ENCODE measurements at regions not wholly inside any gene's neighbourhood (a gene's known extent, or its start where the extent isn't known, plus 50 kb on each side); places are given as distances from the start of the nearest gene placed in this dataset.

- no peak for DNase-seq (ENCODE audit: low spot score in 2 of 2)
- no peaks in the 10 kb centered on the region for H3K9me3 ChIP-seq
- TF ChIP-seq, protein P1, sequence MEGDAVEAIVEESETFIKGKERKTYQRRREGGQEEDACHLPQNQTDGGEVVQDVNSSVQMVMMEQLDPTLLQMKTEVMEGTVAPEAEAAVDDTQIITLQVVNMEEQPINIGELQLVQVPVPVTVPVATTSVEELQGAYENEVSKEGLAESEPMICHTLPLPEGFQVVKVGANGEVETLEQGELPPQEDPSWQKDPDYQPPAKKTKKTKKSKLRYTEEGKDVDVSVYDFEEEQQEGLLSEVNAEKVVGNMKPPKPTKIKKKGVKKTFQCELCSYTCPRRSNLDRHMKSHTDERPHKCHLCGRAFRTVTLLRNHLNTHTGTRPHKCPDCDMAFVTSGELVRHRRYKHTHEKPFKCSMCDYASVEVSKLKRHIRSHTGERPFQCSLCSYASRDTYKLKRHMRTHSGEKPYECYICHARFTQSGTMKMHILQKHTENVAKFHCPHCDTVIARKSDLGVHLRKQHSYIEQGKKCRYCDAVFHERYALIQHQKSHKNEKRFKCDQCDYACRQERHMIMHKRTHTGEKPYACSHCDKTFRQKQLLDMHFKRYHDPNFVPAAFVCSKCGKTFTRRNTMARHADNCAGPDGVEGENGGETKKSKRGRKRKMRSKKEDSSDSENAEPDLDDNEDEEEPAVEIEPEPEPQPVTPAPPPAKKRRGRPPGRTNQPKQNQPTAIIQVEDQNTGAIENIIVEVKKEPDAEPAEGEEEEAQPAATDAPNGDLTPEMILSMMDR (IDR thresholded peaks at IDR 0.05): no peak
- TF ChIP-seq POLR2AphosphoS5 (IDR thresholded peaks at IDR 0.05) (no peak), POLR2A (IDR thresholded peaks at IDR 0.05) (no peak), EP300 (IDR thresholded peaks at IDR 0.05) (no peak)
- WGBS: 25% methylated on average over 3 of the region's 3 CpGs
- no peaks in the 10 kb centered on the region for H3K4me1 ChIP-seq
- no peak overlapping the region for H3K27ac ChIP-seq
- H3K4me3 ChIP-seq: no peak overlapping the region
- H3K27me3 ChIP-seq: no peaks in the 10 kb centered on the region
- H3K36me3 ChIP-seq: no peaks in the 10 kb centered on the region
These were observed 697.1 kb upstream of the SEL1L start for GRCh38 chr14:82230748-82231147.

GRCh38 chr14:82238649-82239048, 705.0 kb upstream of the SEL1L start:
- H3K27ac ChIP-seq: no peak overlapping the region
- 72% methylated on average over 2 of the region's 2 CpGs for WGBS
- no peaks in the 10 kb centered on the region for H3K36me3 ChIP-seq
- H3K4me1 ChIP-seq: no peaks in the 10 kb centered on the region
- no peak for DNase-seq (ENCODE audit: low spot score in 2 of 2)
- no peak overlapping the region for H3K4me3 ChIP-seq
- no peak for TF ChIP-seq POLR2A (IDR thresholded peaks at IDR 0.05)
- TF ChIP-seq, protein P1 (IDR thresholded peaks at IDR 0.05): no peak
- no peak for TF ChIP-seq POLR2AphosphoS5 (IDR thresholded peaks at IDR 0.05)
- TF ChIP-seq EP300 (IDR thresholded peaks at IDR 0.05): no peak
- no peaks in the 10 kb centered on the region for H3K27me3 ChIP-seq
- no peaks in the 10 kb centered on the region for H3K9me3 ChIP-seq

DNA sequence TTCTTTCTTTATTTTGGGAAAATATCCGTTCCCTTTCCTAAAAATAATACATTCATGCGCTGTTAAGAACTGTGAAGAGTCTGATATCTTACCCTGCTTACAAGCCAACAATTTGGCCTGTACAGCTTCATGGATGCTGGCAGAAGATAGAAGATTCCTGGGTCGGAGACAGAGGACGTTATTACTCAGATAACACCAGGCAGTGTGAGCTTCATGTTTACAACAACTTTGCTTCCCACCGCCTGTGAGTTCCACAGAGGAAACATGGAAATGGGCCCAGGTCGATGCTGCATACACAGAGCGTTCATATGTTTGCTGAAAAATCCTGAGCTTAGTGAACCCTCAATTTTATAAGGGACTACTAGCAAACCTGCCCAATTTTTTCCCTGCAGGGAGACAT, 705.6 kb upstream of the SEL1L start:
- TF ChIP-seq, protein P1 (IDR thresholded peaks at IDR 0.05): no peak
- TF ChIP-seq EP300 (IDR thresholded peaks at IDR 0.05) (no peak), POLR2A (IDR thresholded peaks at IDR 0.05) (no peak), POLR2AphosphoS5 (IDR thresholded peaks at IDR 0.05) (no peak)
- no peak overlapping the region for H3K4me3 ChIP-seq
- 86% methylated on average over 7 of the region's 7 CpGs for WGBS
- H3K36me3 ChIP-seq: no peaks in the 10 kb centered on the region
- no peak overlapping the region for H3K27ac ChIP-seq
- no peaks in the 10 kb centered on the region for H3K9me3 ChIP-seq
- no peaks in the 10 kb centered on the region for H3K27me3 ChIP-seq
- DNase-seq (ENCODE audit: low spot score in 2 of 2): no peak
- H3K4me1 ChIP-seq: no peaks in the 10 kb centered on the region

DNA sequence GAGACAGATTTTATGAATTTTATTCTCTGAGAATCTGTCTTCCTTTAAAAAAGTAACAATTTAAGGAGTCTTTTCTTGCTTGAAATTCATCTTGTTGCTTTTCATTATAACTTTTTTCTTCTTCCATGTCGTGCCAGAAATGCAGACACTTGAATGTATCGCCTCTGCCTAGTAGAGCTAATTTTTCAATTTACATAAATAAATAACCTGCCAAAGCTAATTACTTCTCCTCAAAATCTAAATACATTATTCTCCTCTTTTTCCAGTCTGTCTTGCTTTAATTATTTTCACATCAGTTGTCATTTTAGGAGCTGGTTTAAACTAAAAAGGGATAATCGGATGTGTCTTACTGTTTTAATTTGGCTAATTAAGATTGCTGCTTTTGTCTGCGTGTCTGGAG, 711.1 kb upstream of the SEL1L start:
- no peak for DNase-seq (ENCODE audit: low spot score in 2 of 2)
- Histone ChIP-seq H3K4me3 (no peak overlapping the region), H3K9me3 (no peaks in the 10 kb centered on the region), H3K27ac (no peak overlapping the region), H3K27me3 (no peaks in the 10 kb centered on the region), H3K4me1 (no peaks in the 10 kb centered on the region), H3K36me3 (no peaks in the 10 kb centered on the region)
- 60% methylated on average over 4 of the region's 4 CpGs for WGBS
- TF ChIP-seq, protein P1 (IDR thresholded peaks at IDR 0.05): no peak
- TF ChIP-seq POLR2A (IDR thresholded peaks at IDR 0.05) (no peak), EP300 (IDR thresholded peaks at IDR 0.05) (no peak), POLR2AphosphoS5 (IDR thresholded peaks at IDR 0.05) (no peak)

DNA sequence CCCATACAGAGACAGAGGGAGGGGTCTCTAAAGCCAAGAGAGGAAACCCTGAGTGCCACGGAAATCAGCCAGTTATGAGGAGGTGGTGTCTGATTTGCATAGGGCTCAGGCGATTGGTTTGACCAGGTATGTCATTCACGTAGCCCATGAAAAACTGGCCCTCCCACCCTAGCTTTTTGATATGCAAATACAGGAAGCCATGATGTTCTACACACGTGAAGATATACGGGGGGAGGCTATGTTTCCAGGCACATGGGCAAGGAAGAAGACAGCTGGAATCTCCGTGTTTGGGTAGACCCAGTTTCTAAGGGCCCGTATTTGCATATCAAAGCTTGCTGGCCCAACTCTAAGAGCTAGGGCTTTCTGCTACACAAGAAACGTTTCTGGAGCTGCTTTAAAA, 717.8 kb upstream of the SEL1L start:
- no peak for DNase-seq (ENCODE audit: low spot score in 2 of 2)

More for the DNA sequence above, 717.8 kb upstream of the SEL1L start:
- Histone ChIP-seq H3K27me3 (no peaks in the 10 kb centered on the region), H3K9me3 (no peaks in the 10 kb centered on the region), H3K27ac (no peak overlapping the region), H3K36me3 (no peaks in the 10 kb centered on the region), H3K4me1 (no peaks in the 10 kb centered on the region), H3K4me3 (no peak overlapping the region)
- TF ChIP-seq POLR2AphosphoS5 (IDR thresholded peaks at IDR 0.05) (no peak), POLR2A (IDR thresholded peaks at IDR 0.05) (no peak)
- TF ChIP-seq, protein P1 (IDR thresholded peaks at IDR 0.05): no peak
- 77% methylated on average over 8 of the region's 8 CpGs for WGBS
